GOT3 (cell line): ENCODE measurements at regions not wholly inside any gene's neighbourhood (a gene's known extent, or its start where the extent isn't known, plus 50 kb on each side); places are given as distances from the start of the nearest gene placed in this dataset.
"Not testable (repeated sequence)": the region's sequence is repeated elsewhere in the genome, so short reads cannot be mapped to it uniquely, and the experiment has no call there.

Experiments
- DNase-seq: peaks from one replicate; lab custom pipeline; 2025; ENCODE audit warnings: mixed read lengths; lab: John Stamatoyannopoulos, UW

GRCh38 chr20:48381353-48382120, 446.3 kb downstream of the PREX1 start:
- no peak for DNase-seq

- DNase-seq = no peak
These were observed 447.1 kb downstream of the PREX1 start for GRCh38 chr20:48380661-48381060.

GRCh38 chr20:48378976-48379675, 448.7 kb downstream of the PREX1 start:
- DNase-seq = no peak

GRCh38 chr20:48377940-48378339, 449.9 kb downstream of the PREX1 start:
- no peak for DNase-seq

GRCh38 chr20:48375804-48376203, 452.0 kb downstream of the PREX1 start:
- no peak for DNase-seq

GRCh38 chr20:48374991-48375595, 452.7 kb downstream of the PREX1 start:
- no peak for DNase-seq

- DNase-seq = not testable (repeated sequence)
These were observed 453.5 kb downstream of the PREX1 start for GRCh38 chr20:48374031-48374907.

GRCh38 chr20:48373555-48373934, 454.3 kb downstream of the PREX1 start:
- DNase-seq = no peak

- DNase-seq = not testable (repeated sequence)
These were observed 454.8 kb downstream of the PREX1 start for GRCh38 chr20:48372851-48373554.

GRCh38 chr20:48371211-48371610, 456.6 kb downstream of the PREX1 start:
- no peak for DNase-seq

- DNase-seq = not testable (repeated sequence)
These were observed 459.2 kb downstream of the PREX1 start for GRCh38 chr20:48368580-48369021.

- DNase-seq = not testable (repeated sequence)
These were observed 460.0 kb downstream of the PREX1 start for GRCh38 chr20:48367541-48368358.

- no peak for DNase-seq
These were observed 461.6 kb downstream of the PREX1 start for GRCh38 chr20:48366230-48366629.

- DNase-seq = no peak
These were observed 462.9 kb downstream of the PREX1 start for GRCh38 chr20:48364688-48365421.

- no peak for DNase-seq
These were observed 463.7 kb downstream of the PREX1 start for GRCh38 chr20:48364055-48364454.

GRCh38 chr20:48360342-48360975, 467.3 kb downstream of the PREX1 start:
- no peak for DNase-seq

- DNase-seq = no peak
These were observed 468.0 kb downstream of the PREX1 start for GRCh38 chr20:48359692-48360341.

GRCh38 chr20:48359055-48359390, 468.8 kb downstream of the PREX1 start:
- DNase-seq = not testable (repeated sequence)
